ENCODE measurements at regions not wholly inside any gene's neighbourhood (a gene's known extent, or its start where the extent isn't known, plus 50 kb on each side); places are given as distances from the start of the nearest gene placed in this dataset.

GRCh38 chr14:85087201-85087600, 442.7 kb upstream of the FLRT2 start:
- no peaks in the 10 kb centered on the region for H3K27me3 Mint-ChIP-seq (ENCODE audit: low read depth)
- H3K9me3 Mint-ChIP-seq = no peaks in the 10 kb centered on the region
- no peak overlapping the region for H3K4me3 Mint-ChIP-seq
- no peak overlapping the region for H3K27ac Mint-ChIP-seq
- H3K36me3 Mint-ChIP-seq (ENCODE audit: low read depth) = no peaks in the 10 kb centered on the region
- TF ChIP-seq, protein P1, sequence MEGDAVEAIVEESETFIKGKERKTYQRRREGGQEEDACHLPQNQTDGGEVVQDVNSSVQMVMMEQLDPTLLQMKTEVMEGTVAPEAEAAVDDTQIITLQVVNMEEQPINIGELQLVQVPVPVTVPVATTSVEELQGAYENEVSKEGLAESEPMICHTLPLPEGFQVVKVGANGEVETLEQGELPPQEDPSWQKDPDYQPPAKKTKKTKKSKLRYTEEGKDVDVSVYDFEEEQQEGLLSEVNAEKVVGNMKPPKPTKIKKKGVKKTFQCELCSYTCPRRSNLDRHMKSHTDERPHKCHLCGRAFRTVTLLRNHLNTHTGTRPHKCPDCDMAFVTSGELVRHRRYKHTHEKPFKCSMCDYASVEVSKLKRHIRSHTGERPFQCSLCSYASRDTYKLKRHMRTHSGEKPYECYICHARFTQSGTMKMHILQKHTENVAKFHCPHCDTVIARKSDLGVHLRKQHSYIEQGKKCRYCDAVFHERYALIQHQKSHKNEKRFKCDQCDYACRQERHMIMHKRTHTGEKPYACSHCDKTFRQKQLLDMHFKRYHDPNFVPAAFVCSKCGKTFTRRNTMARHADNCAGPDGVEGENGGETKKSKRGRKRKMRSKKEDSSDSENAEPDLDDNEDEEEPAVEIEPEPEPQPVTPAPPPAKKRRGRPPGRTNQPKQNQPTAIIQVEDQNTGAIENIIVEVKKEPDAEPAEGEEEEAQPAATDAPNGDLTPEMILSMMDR (IDR thresholded peaks at IDR 0.05; ENCODE audit: unreplicated experiment in 3 of 3) = no peak
- H3K4me1 Mint-ChIP-seq = no peaks in the 10 kb centered on the region

DNA sequence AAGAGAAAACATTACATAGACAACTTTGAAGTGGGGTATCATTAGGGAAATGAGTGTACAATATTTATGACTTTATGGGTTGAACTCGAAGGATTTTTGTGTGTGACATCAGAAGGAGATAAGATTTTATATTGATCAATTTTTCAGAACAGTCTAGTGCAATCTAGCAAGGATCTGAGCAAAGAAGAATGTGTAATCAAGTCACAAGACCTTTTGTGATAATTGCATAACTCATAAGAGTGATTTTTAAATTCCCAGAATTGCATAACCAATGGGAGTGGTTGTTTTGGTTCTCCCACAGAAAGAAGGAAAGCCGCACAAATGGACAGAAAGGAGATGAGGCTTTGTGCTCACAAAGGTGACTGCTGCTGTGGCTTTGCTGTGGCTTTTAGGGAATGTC, 441.8 kb upstream of the FLRT2 start:
- Mint-ChIP-seq H3K4me3 (no peak overlapping the region), H3K9me3 (no peaks in the 10 kb centered on the region), H3K27ac (no peak overlapping the region), H3K36me3 (ENCODE audit: low read depth) (no peaks in the 10 kb centered on the region), H3K4me1 (no peaks in the 10 kb centered on the region), H3K27me3 (ENCODE audit: low read depth) (no peaks in the 10 kb centered on the region)
- TF ChIP-seq, protein P1 (IDR thresholded peaks at IDR 0.05; ENCODE audit: unreplicated experiment in 3 of 3) = no peak

GRCh38 chr14:85090681-85091080, 439.3 kb upstream of the FLRT2 start:
- Mint-ChIP-seq H3K36me3 (ENCODE audit: low read depth) (no peaks in the 10 kb centered on the region), H3K9me3 (no peaks in the 10 kb centered on the region), H3K27me3 (ENCODE audit: low read depth) (no peaks in the 10 kb centered on the region), H3K4me1 (no peaks in the 10 kb centered on the region), H3K4me3 (no peak overlapping the region), H3K27ac (no peak overlapping the region)
- TF ChIP-seq, protein P1 (IDR thresholded peaks at IDR 0.05; ENCODE audit: unreplicated experiment in 3 of 3) = no peak

- Mint-ChIP-seq H3K27me3 (ENCODE audit: low read depth) (no peaks in the 10 kb centered on the region), H3K4me1 (no peaks in the 10 kb centered on the region), H3K4me3 (no peak overlapping the region), H3K27ac (no peak overlapping the region), H3K9me3 (no peaks in the 10 kb centered on the region), H3K36me3 (ENCODE audit: low read depth) (no peaks in the 10 kb centered on the region)
- TF ChIP-seq, protein P1 (IDR thresholded peaks at IDR 0.05; ENCODE audit: unreplicated experiment in 3 of 3) = no peak
Measured at GRCh38 chr14:85093631-85094330, 436.2 kb upstream of the FLRT2 start.

DNA sequence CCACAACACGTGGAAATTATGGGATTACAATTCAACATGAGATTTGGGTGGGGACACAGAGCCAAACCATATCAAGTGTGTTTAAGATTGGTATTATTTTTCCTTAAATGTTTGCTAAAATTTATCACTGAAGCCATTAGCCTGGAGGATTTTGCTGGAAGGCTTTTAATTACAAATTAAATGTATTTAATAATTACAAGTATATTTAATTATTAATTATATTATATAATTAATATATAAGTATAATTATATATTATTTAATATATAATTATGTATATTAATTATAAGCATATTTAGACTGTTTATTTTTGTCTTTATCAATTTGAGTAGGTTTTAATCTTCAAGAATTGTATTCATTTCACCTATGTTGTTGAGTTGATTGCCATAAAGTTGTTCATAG, 427.4 kb upstream of the FLRT2 start:
- no peaks in the 10 kb centered on the region for H3K36me3 Mint-ChIP-seq (ENCODE audit: low read depth)

More for the DNA sequence above, 427.4 kb upstream of the FLRT2 start:
- H3K27ac Mint-ChIP-seq = no peak overlapping the region
- no peaks in the 10 kb centered on the region for H3K4me1 Mint-ChIP-seq
- TF ChIP-seq, protein P1 (IDR thresholded peaks at IDR 0.05; ENCODE audit: unreplicated experiment in 3 of 3) = no peak
- no peak overlapping the region for H3K4me3 Mint-ChIP-seq
- no peaks in the 10 kb centered on the region for H3K9me3 Mint-ChIP-seq
- H3K27me3 Mint-ChIP-seq (ENCODE audit: low read depth) = no peaks in the 10 kb centered on the region
